GM21447 (cell line): ENCODE measurements at regions not wholly inside any gene's neighbourhood (a gene's known extent, or its start where the extent isn't known, plus 50 kb on each side); places are given as distances from the start of the nearest gene placed in this dataset.

Experiments used
- ATAC-seq: cut with Tn5 transposase; IDR thresholded peaks from one replicate; pipeline ENCODE4 v1.9.1; 2021; ENCODE audit not compliant: unreplicated experiment

DNA sequence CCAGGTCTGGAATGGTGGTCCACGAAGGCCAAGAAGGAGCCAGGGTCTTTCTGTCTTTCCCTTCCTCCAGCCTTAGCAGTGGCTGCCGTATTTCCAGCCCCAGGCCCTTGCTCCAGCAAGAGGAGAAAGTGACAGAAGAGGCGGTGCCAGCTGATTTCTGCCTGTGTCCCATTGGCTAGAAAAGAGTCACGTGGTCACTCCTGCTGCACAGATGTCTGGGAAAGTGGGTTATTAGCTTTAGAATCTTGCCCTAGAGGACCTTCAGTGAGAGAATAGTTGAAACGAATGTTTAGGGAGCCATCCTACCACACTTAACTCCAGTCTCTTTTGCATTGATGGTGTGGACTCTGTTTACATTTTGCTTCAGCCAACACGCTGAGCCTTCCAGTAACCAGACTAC lies 99.3 kb upstream of the BCOR start:
- no peak for ATAC-seq

DNA sequence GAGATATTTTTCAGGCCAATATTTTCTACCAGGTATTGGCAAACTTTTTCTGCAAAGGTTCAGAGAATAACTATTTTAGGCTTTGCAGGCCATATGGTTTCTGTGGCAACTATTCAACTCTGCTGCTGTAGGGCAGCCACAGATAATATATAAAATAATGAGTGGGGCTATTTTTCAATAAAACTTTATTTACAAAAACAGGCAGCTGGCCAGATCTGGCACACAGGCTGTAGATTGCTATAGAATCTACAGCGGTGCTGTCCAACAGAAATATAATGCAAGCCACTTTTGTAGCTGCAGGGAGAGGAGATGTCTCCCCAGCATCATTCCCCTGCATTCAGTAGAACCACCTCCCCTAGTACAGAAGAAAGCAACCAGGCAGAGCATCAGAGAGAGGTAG lies 97.6 kb upstream of the BCOR start:
- no peak for ATAC-seq

GRCh38 chrX:40192196-40192595 lies 94.4 kb upstream of the BCOR start:
- ATAC-seq: no peak

GRCh38 chrX:40189637-40190036 lies 91.9 kb upstream of the BCOR start:
- ATAC-seq: no peak

- no peak for ATAC-seq
Measured at GRCh38 chrX:40188573-40189417, 91.0 kb upstream of the BCOR start.

DNA sequence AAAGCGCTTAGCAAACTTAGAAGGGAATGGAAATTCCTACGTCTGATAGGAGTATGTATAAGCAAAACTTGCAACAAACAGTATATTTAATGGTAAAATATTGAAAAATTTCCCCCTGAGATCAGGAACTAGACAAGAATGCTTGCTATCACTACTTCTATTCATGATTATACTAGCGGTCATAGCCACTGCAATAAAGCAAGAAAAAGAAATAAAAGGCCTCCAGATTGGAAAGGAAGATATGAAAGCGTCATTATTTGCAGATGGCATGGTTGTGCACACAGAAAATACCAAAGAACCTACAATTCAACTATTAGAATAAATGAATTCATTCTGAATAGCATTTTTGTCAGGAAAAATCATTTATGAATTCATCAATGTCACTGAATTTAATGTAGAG lies 87.2 kb upstream of the BCOR start:
- no peak for ATAC-seq

GRCh38 chrX:40182615-40183014 lies 84.9 kb upstream of the BCOR start:
- ATAC-seq: no peak

- no peak for ATAC-seq
Measured at GRCh38 chrX:40182095-40182494, 84.3 kb upstream of the BCOR start.

GRCh38 chrX:40179283-40179682 lies 81.5 kb upstream of the BCOR start:
- no peak for ATAC-seq

- ATAC-seq: no peak
Measured at GRCh38 chrX:40177942-40178715, 80.4 kb upstream of the BCOR start.

- ATAC-seq: no peak
Measured at GRCh38 chrX:40177489-40177888, 79.7 kb upstream of the BCOR start.

- ATAC-seq: no peak
Measured at GRCh38 chrX:40177117-40177430, 79.3 kb upstream of the BCOR start.

DNA sequence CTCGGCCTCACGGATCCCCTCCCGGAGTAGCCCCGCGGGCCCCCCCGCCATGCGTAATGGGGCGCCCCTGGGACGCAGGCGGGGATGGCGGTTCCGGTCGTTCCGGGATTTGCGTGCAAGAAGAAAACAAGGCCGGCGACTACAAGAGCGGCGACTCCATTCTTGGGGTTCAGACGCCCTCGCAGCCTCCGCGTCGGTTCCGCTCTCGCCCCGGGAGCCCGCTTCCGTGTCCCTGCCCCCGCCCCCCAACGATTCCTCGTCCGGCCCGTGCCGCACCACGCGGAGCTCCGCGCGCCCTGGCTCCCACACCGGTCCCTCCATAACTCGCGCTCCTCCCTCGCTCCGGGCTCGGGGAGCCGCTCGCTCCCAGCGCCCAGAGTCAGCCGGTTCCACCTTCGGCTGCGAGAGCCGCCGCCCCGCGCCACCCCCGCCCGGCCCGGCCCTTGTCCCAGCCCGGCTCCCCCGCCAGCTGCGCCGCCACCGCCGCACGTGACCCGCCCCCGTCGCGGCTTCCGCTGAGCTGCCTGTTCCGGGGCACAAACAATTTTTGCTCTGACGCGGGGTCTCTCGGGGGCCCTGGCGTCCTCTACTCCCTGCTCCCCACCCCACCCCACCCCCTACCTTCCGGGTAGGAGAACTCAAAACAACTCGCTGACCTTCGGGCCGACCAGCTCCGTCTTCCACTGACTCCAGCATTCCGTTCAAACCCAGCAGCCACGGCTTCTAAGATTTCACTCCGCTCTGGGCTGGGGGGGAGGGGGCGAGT lies 78.8 kb upstream of the BCOR start:
- no peak for ATAC-seq

DNA sequence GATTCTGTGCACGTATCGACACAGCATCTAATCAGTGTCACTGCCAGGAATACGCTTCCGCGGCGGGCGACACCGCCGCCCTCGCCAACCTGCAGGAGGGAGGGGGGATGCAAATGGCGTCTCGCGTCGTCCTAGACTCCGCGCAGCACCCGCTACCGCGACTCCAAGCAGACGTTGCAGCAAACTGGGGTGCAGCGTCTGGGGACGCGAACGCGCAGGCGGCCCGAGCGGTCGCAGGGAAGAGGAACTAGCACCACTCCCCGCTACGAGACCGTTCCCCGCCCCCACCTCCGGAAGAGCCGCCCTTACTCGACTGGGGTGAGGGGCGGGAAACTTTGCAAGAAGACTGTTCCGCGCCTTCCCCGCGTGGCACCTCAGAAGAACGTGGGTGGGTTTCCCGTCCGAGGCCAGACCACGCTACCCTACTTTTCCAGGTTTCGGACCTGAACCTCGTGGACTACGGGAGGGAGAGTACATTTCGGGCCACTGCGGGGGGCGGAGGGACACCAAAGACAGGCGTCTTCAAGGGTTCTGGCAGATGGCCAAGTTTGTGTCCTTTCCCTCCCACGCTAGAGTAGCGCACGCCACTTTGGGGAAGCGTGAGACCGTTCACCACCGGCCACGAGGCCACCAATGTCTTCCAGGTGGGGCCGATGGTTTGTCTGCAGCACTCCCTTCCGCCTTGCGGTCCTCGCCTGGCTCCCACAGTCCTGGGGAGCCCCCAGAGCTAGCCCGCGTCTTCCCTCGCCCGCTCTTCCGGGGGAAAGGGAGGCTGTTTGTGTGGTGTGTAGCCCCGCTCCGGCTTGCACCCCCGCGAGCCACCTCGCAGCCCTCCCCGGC lies 78.0 kb upstream of the BCOR start:
- peak; percentile 24 for ATAC-seq

DNA sequence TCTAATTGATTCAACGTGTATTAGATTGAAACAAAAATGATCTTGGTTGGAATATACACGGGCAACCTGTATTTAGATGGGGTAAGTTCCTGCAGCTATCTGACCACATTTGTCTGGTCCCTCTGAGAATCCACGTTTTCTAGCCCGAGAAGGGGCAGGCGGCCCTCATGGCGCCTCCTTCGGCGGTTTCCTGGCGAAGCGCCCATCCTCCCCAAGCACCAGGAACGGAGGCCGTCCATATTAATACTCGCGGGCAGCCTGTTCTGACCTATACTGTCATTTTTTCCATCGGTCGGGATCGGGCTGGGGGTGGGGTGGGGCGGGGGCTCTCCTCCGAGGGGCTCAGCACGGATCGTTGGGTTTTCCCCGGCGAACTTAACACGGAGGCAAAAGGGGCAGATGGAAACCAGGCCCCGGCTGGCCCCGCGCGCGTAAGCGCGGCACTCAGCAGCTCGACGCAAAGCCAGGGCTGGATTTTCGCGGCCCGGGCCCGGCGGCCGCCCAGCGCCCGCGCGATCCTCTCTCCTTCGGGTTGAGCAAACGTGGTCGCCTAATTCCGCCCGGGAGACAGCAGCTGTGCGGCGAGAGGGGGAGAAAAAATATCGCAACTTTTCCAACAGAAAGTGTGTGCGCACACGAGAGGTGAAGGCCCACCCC lies 77.2 kb upstream of the BCOR start:
- peak; percentile 3 for ATAC-seq

DNA sequence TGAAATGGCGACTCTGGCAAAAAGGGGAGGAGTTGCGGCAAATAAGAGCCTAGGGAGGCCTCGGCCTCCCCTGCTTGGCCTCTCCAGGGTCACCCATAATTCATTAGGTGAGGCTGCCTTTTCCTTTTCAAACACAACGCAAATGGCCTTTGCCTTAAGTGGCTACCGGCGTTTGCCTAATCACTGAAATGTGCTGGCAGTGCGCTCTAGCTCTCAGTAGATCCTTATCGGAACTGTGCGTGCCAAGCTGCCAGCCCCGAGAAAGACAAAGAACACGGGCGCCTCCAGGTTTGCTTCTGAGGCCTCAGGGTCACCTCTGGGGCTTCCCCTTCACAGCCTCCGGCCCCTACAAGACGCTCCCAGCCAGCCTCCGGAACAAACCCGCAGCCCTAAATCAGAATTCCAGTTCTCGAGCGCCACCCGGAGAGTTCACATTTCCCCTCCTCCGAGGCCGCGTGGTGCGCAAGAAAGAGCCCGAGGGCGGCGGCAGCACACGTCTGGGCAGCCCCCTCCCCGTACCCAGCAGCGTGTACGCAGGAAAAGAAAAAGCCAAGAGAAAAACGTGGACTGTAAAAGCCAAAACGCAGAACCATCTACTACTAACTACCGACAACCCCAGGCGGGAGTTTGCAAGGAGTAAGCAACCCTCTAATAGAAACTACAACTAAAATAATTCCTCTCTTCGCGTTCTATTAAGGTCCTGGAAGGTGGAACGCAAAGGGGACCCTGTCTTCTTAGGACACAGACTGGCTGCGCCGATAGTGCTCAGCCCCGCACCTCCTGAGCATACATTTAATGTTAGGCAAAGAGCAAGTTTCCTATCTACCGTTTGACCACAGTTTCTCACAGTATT lies 76.5 kb upstream of the BCOR start:
- ATAC-seq: no peak

DNA sequence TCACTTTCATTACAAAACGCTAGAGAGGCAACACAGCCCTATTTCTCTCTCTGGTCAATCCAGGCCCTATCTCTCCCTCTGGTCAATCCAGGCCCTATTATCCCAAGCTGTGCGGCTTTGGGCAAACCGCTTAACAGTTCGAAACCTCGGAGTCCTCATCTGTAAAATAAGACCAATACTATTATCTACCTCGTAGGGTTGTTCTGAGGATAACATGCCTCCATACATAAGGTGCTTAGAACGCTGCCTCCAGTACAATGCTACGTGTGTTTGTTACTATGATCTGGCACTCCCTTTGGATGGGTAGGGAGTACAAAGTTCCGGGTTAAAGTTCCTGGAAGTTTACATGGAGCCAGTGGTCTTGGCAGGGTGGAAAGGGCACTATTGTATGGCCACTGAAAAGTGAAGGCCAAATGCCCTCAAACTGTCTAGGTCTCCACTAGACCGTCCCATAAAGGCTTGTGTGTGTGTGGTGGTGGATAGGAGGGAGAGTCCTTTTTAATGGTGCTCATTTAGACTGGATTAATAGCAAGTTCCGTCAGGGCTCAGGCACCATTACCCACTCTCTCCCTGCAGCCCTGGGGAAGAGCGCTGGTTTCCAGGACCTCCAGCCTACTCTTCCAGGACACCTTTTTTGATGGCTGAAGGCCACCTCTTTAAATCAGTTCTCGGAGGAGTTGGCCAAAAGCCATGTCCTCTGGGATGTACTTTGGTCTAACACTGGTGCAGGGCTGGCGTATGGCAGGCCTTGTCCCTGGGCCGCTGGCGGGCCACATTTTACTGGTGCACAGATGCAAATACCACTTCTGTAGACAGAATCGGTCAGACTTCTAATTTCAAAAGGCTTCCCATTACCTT lies 75.6 kb upstream of the BCOR start:
- ATAC-seq: no peak

DNA sequence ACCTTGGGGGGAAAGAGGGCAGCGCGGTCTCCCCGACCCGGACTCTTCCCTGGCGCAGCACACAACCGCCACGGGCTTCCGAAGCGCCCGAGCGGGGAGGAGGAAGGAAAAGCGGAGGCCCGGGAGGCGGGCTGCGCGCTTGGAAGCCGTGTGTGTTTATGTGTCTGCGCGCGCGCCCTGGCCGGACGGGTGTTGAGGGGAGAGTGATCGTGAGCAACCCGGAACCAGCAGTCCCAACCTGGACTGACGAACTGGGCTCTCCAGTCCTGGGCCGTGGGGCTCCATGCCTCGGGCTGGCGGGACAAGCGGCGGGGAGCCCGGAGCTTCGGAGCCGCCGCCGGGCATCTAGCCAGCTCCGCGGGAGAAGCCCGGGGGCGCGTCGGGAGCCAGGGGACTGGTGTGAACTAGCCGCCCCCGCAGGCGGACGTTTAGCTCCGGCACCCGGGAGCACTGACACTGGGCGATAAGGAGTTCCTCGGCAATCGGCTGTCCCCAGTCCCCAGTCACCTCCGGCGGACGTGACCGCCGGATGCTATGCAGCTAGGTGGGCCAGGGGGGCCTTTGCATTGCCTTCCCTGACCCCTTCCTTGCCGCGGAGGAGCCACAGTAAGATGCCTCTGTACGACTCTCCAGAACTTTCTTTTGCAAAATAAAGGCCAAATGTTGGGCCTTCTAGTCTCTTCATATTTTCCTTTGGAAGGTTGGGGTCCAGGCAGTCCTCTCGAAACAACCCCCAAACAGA lies 74.8 kb upstream of the BCOR start:
- no peak for ATAC-seq
